GM12891 (cell line): ENCODE measurements at regions not wholly inside any gene's neighbourhood (a gene's known extent, or its start where the extent isn't known, plus 50 kb on each side); places are given as distances from the start of the nearest gene placed in this dataset.

Source experiments
- DNase-seq: peaks from one replicate; pipeline ENCODE4 v3.0.0; 2011; ENCODE audit warnings: low spot score; ENCODE audit not compliant: insufficient read length
- FAIRE-seq: peaks from 2 replicates; lab custom pipeline; 2011; peaks lifted over from hg19 to GRCh38; lab: Jason Lieb, UNC
- PAX5 ChIP-seq: IDR thresholded peaks from 2 replicates; pipeline ENCODE4 v1.6.1; 2011; ENCODE audit warnings: low read length, moderate library complexity, mild to moderate bottlenecking; ENCODE audit not compliant: insufficient read depth, severe bottlenecking
- POLR2A ChIP-seq: IDR thresholded peaks from 2 replicates; pipeline ENCODE4 v1.6.1; 2011; ENCODE audit warnings: low read depth, low read length, control low read depth
- POLR2AphosphoS5 ChIP-seq: IDR thresholded peaks from 2 replicates; pipeline ENCODE4 v1.6.1; 2011; ENCODE audit warnings: low read depth, low read length, control low read depth
- POU2F2 ChIP-seq: IDR thresholded peaks from 2 replicates; pipeline ENCODE4 v1.6.1; 2011; ENCODE audit warnings: low read depth, mild to moderate bottlenecking, control low read depth, low read length, moderate library complexity
- SPI1 ChIP-seq: IDR thresholded peaks from 2 replicates; pipeline ENCODE4 v1.6.1; 2011; ENCODE audit warnings: low read depth, low read length, control low read depth
- TAF1 ChIP-seq: IDR thresholded peaks from 2 replicates; pipeline ENCODE4 v1.6.1; 2011; ENCODE audit warnings: low read depth, low read length, control low read depth

DNA sequence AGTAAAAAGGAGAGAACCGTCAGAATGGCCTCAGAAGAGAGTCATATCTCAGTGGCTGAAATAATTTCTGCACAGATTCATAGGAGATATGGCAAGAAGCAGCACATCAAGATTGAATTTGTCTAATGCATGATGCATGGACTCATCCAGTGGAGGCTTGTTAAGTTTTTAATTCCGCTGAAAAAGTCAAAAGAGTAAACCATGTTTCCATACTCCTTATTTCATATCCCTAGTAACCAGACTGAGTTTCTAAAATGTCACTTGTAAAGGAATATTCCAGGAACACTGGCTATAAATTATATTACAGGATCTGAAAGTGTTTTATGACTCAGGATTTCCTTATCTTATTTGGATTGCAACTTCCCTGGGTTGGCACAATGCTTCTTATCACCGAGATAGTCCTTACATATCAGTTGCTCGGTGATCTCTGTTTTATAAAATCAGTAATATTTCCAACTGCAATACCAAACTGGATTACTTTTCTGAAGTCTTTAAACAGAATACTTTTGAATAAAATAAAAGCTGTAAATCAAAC lies 180.2 kb upstream of the TSC22D1 start:
- TF ChIP-seq POU2F2 (no peak), TAF1 (no peak), SPI1 (no peak), POLR2AphosphoS5 (no peak), POLR2A (no peak), PAX5 (no peak)
- no peak for FAIRE-seq

DNA sequence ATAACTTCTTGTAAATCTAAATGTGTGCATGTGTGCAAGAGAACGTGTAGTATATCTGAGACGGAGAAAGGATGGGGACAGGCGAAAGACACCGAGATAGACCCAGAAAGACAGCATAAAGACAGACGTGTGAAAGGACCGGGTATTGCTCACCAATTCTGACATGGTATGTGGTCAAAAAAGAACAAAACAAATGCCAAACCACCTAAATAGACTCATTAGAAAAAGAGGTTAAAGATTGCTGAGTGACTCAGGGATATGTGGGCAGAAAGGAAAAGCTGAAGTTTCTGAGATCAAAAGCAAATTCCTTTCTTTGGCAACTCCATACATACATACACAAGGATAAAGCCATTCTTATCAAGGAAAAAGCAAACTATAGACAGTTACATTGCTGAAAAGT lies 179.7 kb upstream of the TSC22D1 start:
- FAIRE-seq (no peak), DNase-seq (no peak)
- TF ChIP-seq SPI1 = no peak
- no peak for TF ChIP-seq POLR2A
- no peak for TF ChIP-seq POU2F2
- TF ChIP-seq POLR2AphosphoS5 = no peak
- no peak for TF ChIP-seq TAF1
- no peak for TF ChIP-seq PAX5

More for the DNA sequence above, 180.2 kb upstream of the TSC22D1 start:
- no peak for DNase-seq

DNA sequence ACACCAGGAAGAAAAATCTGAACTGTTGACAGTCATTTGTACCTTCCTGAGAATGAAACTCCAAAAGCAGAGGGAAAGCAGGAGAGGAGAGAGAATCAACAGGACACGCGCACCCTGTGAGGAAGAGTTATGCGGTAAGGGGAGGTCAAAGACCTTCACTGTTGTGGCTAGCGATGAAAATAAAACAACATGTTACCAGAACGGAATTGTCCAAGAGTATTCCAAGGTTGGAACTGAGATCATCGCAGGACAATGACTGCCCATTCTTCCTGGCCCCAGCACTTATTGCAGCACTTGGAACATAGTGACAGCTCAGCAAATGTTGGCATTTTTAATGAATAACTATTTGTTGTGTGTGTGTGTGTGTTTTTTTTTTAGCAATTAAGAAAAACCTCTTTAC lies 176.0 kb upstream of the TSC22D1 start:
- DNase-seq (no peak), FAIRE-seq (no peak)
- no peak for TF ChIP-seq POLR2A
- no peak for TF ChIP-seq TAF1
- no peak for TF ChIP-seq POLR2AphosphoS5
- no peak for TF ChIP-seq PAX5
- TF ChIP-seq SPI1 = no peak
- TF ChIP-seq POU2F2 = no peak

DNA sequence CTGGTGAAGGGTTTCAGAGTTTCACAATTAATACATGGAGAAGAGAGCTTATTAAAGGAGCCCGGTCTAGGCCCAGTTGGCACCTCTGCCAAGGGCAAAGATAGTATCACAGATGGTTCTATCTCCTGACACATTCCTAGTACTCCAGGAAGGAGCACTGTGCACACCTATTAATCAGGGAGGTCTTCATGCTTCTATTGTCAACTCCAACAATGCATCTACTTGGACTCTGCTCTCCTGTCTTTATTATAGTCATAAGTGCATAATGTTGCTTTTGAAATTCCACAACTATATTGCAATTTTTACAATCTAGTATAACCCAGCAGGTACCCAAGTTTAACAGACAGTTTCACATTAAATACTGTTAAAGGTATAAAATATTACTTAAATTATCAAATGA lies 174.5 kb upstream of the TSC22D1 start:
- no peak for DNase-seq
- no peak for FAIRE-seq
- TF ChIP-seq TAF1 (no peak), PAX5 (no peak), POLR2AphosphoS5 (no peak), SPI1 (no peak), POU2F2 (no peak), POLR2A (no peak)

DNA sequence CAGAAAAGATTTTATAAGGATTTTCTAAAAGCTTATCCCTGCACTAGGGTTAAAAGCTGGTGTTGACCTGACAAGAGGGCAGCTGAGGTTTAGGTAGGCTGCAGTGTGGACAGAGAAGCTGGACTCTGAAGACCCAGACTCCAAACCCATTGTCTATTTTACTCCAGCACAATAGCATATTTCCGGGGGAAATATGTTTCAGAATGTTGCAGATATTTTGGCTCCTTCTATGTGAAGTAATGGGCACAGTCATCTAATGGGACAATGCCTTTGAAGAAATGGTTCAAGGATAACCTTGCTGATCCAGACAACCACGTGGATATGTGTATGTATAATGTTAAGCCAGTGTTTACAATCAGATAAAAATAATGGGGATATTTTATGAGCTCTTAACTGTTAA lies 173.8 kb upstream of the TSC22D1 start:
- no peak for DNase-seq
- no peak for FAIRE-seq
- TF ChIP-seq POLR2A = no peak
- TF ChIP-seq PAX5 = no peak
- TF ChIP-seq SPI1 = no peak
- no peak for TF ChIP-seq POU2F2
- TF ChIP-seq POLR2AphosphoS5 = no peak
- no peak for TF ChIP-seq TAF1

GRCh38 chr13:44748439-44748838 lies 172.3 kb upstream of the TSC22D1 start:
- FAIRE-seq (no peak), DNase-seq (no peak)
- no peak for TF ChIP-seq PAX5
- no peak for TF ChIP-seq POLR2AphosphoS5
- no peak for TF ChIP-seq TAF1
- TF ChIP-seq POU2F2 = no peak
- no peak for TF ChIP-seq SPI1
- no peak for TF ChIP-seq POLR2A

DNA sequence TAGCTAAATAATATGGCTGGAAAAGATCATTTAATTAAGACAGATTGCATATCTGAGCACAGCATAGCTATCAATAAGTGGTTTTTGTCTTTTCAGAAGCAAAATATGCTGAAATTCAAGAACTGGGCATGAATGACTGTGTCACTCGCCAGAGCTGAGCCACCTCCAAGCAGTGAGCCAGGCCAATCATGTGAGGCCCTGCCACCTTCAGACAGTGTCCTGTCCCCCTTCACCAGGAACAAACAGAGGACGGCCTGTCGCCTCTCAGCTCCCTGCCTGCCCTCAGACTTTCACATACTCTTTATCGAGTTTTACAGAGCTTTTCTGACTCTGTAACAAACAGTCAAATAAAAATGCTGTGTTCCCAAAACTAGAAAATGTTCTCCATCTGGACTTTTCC lies 171.0 kb upstream of the TSC22D1 start:
- FAIRE-seq (no peak), DNase-seq (no peak)
- TF ChIP-seq TAF1 = no peak
- no peak for TF ChIP-seq PAX5
- no peak for TF ChIP-seq SPI1
- no peak for TF ChIP-seq POLR2AphosphoS5
- TF ChIP-seq POU2F2 = no peak
- TF ChIP-seq POLR2A = no peak

GRCh38 chr13:44746690-44747089 lies 170.6 kb upstream of the TSC22D1 start:
- DNase-seq (no peak), FAIRE-seq (no peak)
- TF ChIP-seq POLR2A (no peak), TAF1 (no peak), POU2F2 (no peak), PAX5 (no peak), SPI1 (no peak), POLR2AphosphoS5 (no peak)

DNA sequence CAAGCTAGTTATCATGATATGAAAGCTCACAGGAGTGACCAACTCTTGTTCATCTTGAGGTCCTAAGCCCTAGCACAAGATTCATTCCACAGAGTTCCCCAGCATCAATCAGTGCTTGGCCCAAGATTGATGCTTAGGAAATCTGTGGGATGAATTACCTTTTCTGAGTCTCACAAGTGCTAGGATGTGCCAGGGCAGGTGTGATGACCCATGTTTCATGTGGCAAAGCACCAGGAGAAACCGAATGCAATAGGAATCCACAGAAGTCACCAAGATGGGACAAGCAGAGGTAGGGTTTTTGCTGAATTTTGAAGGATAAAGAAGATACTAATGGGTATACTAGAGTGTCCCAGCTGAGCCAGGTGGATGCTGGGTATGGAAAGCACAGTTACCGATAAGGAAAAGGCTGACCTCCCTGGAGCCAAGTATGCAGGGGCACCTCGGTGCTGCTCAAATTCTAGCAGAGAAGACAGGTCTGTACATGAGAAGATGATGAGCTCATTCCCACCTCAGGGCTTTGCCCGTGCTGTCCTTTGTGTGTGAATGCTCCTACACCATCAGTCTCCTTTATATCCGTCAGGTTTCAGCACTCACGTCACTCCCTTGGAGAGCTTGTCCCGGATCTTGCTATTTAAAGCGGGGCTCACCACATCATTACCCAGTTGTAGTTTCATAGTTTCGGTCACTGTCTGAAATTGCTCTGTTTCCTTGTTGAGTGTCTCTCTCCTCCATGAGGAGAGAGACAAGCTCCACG lies 168.9 kb upstream of the TSC22D1 start:
- DNase-seq (no peak), FAIRE-seq (no peak)
- TF ChIP-seq TAF1 (no peak), POLR2A (no peak), PAX5 (no peak), SPI1 (no peak), POU2F2 (no peak), POLR2AphosphoS5 (no peak)

DNA sequence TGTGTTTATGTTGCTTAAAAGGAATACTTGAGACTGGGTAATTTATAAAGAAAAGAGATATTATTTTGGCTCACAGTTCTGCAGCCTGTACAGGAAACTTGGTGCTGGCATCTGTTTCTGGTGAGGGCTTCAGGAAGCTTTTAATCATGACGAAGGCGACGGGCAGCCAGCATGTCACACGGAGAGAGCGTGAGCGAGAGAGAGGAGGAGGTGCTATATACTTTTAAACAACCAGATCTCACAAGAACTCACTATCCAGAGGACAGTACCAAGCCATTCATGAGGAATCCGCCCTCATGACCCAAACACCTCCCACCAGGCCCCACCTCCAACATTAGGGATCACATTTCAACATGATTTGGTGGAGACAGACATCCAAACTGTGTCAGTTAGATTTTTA lies 163.4 kb upstream of the TSC22D1 start:
- FAIRE-seq = no peak
- TF ChIP-seq POLR2AphosphoS5 (no peak), POLR2A (no peak), POU2F2 (no peak), PAX5 (no peak), TAF1 (no peak), SPI1 (no peak)
- no peak for DNase-seq
